ENCODE measurements at regions not wholly inside any gene's neighbourhood (a gene's known extent, or its start where the extent isn't known, plus 50 kb on each side); places are given as distances from the start of the nearest gene placed in this dataset.
A peak's percentile ranks its signal among the peaks of the same experiment; 100 is the strongest.

- no peak for DNase-seq (ENCODE audit: low read depth in 2 of 2)
These were observed 52.4 kb upstream of the SERINC1 start for GRCh38 chr6:122524056-122524455.

- peak; percentile 30 to 31 for DNase-seq (ENCODE audit: low read depth in 2 of 2)
These were observed 58.9 kb upstream of the SERINC1 start for GRCh38 chr6:122530440-122531046.

GRCh38 chr6:122548281-122548680, 61.9 kb upstream of the PKIB start:
- DNase-seq (ENCODE audit: low read depth in 2 of 2), result no peak

GRCh38 chr6:122548820-122549219, 61.4 kb upstream of the PKIB start:
- DNase-seq (ENCODE audit: low read depth in 2 of 2), result no peak

- no peak for DNase-seq (ENCODE audit: low read depth in 2 of 2)
These were observed 56.5 kb upstream of the PKIB start for GRCh38 chr6:122553697-122554096.

- no peak for DNase-seq (ENCODE audit: low read depth in 2 of 2)
These were observed 54.6 kb upstream of the PKIB start for GRCh38 chr6:122555561-122555960.

- DNase-seq (ENCODE audit: low read depth in 2 of 2), result no peak
These were observed 52.1 kb upstream of the PKIB start for GRCh38 chr6:122558080-122558479.

Data from activated CD8-positive, alpha-beta memory T cell treated with anti-CD3 and anti-CD28 coated beads for 4 hours (primary cell).